ENCODE measurements at regions not wholly inside any gene's neighbourhood (a gene's known extent, or its start where the extent isn't known, plus 50 kb on each side); places are given as distances from the start of the nearest gene placed in this dataset.

- TF ChIP-seq SAP130 (CRISPR knock-in tag; IDR thresholded peaks at IDR 0.05; ENCODE audit: low read depth), result 0 out of 2 replicates have a peak, but pooled peaks have one; percentile 26
- TF ChIP-seq ZNF746 (CRISPR knock-in tag; IDR thresholded peaks at IDR 0.05), result no peak
- no peak for TF ChIP-seq ZNF629 (CRISPR knock-in tag; conservative IDR thresholded peaks at IDR 0.05)
- TF ChIP-seq EP300 (IDR thresholded peaks at IDR 0.05; ENCODE audit: low read depth in 2 of 2, low read length in 2 of 2), result no peak
- peak; percentile 71; the same call in 1 of the 2 replicates for TF ChIP-seq EP300 (CRISPR knock-in tag; IDR thresholded peaks at IDR 0.05; ENCODE audit: borderline replicate concordance)
- TF ChIP-seq ATF3 (CRISPR knock-in tag; IDR thresholded peaks at IDR 0.05), result no peak
- TF ChIP-seq TBX2 (CRISPR knock-in tag; IDR thresholded peaks at IDR 0.05; ENCODE audit: borderline replicate concordance), result no peak
- TF ChIP-seq SMAD1 (CRISPR knock-in tag; IDR thresholded peaks at IDR 0.05; ENCODE audit: borderline replicate concordance, low read depth), result no peak
- no peak for TF ChIP-seq CERS6 (CRISPR knock-in tag; IDR thresholded peaks at IDR 0.05)
- TF ChIP-seq GABPB1 (CRISPR knock-in tag; IDR thresholded peaks at IDR 0.05), result no peak; the same call in 1 of the 2 replicates
- no peak for TF ChIP-seq GATA4 (IDR thresholded peaks at IDR 0.05; ENCODE audit: borderline replicate concordance, low read depth)
- TF ChIP-seq AKAP8 (CRISPR knock-in tag; IDR thresholded peaks at IDR 0.05), result no peak
- TF ChIP-seq MXD4 (CRISPR knock-in tag; IDR thresholded peaks at IDR 0.05), result no peak
- no peak for TF ChIP-seq AHDC1 (CRISPR knock-in tag; IDR thresholded peaks at IDR 0.05; ENCODE audit: borderline replicate concordance)
- TF ChIP-seq ZKSCAN5 (CRISPR knock-in tag; IDR thresholded peaks at IDR 0.05), result no peak
- no peak for TF ChIP-seq ZNF770 (CRISPR knock-in tag; IDR thresholded peaks at IDR 0.05)
- no peak for TF ChIP-seq KLF16 (CRISPR knock-in tag; IDR thresholded peaks at IDR 0.05)
- TF ChIP-seq ZNF12 (CRISPR knock-in tag; IDR thresholded peaks at IDR 0.05), result no peak
- TF ChIP-seq ZNF274 (CRISPR knock-in tag; IDR thresholded peaks at IDR 0.05), result no peak
- 0 out of 2 replicates have a peak, but pooled peaks have one; percentile 21 for TF ChIP-seq FOSL2 (CRISPR knock-in tag; IDR thresholded peaks at IDR 0.05)
- TF ChIP-seq NFATC3 (CRISPR knock-in tag; IDR thresholded peaks at IDR 0.05), result no peak
- TF ChIP-seq LCORL (IDR thresholded peaks at IDR 0.05), result no peak
- TF ChIP-seq LCORL (CRISPR knock-in tag; IDR thresholded peaks at IDR 0.05), result no peak
- TF ChIP-seq ZFP36L2 (CRISPR knock-in tag; IDR thresholded peaks at IDR 0.05), result no peak
- no peak for TF ChIP-seq DNMT3B (CRISPR knock-in tag; conservative IDR thresholded peaks at IDR 0.05)
Observed at GRCh38 chr10:61136139-61136538, 192.2 kb upstream of the RHOBTB1 start (continued).
